H9 (cell line): ENCODE measurements at regions not wholly inside any gene's neighbourhood (a gene's known extent, or its start where the extent isn't known, plus 50 kb on each side); places are given as distances from the start of the nearest gene placed in this dataset.

Source experiments
- DNase-seq: peaks from one replicate; pipeline ENCODE4 v3.0.0-alpha.2; 2017
- H2AFZ ChIP-seq: one replicate; pipeline ENCODE4 v1.6.1; 2013; ENCODE audit warnings: mild to moderate bottlenecking, low read length, control low read depth, moderate library complexity
- H2AK5ac ChIP-seq: 2 replicates; pipeline ENCODE4 v1.6.1; 2013; ENCODE audit warnings: low read length, control low read depth, mixed read lengths; ENCODE audit not compliant: insufficient read length
- H2BK120ac ChIP-seq: one replicate; pipeline ENCODE4 v1.6.1; 2013; ENCODE audit warnings: low read depth, mild to moderate bottlenecking, low read length, control low read depth, inconsistent platforms; ENCODE audit not compliant: poor library complexity, severe bottlenecking
- H2BK12ac ChIP-seq: 2 replicates; pipeline ENCODE4 v1.6.1; 2013; ENCODE audit warnings: low read length, control low read depth, mixed read lengths, low read depth; ENCODE audit not compliant: insufficient read length
- H2BK15ac ChIP-seq: 2 replicates; pipeline ENCODE4 v1.6.1; 2013; ENCODE audit warnings: low read depth, low read length, control low read depth
- H2BK20ac ChIP-seq: one replicate; pipeline ENCODE4 v1.6.1; 2013; ENCODE audit warnings: low read depth, mild to moderate bottlenecking, low read length, control low read depth, inconsistent platforms; ENCODE audit not compliant: poor library complexity, severe bottlenecking
- H2BK5ac ChIP-seq: 2 replicates; pipeline ENCODE4 v1.6.1; 2013; ENCODE audit warnings: low read length, control low read depth, mixed read lengths; ENCODE audit not compliant: insufficient read length
- H3K14ac ChIP-seq: 2 replicates; pipeline ENCODE4 v1.6.1; 2013; ENCODE audit warnings: low read length, control low read depth; ENCODE audit not compliant: insufficient read depth
- H3K18ac ChIP-seq: 2 replicates; pipeline ENCODE4 v1.6.1; 2013; ENCODE audit warnings: low read depth, mild to moderate bottlenecking, mixed read lengths, low read length, control low read depth; ENCODE audit not compliant: insufficient read length
- H3K23ac ChIP-seq: 2 replicates; pipeline ENCODE4 v1.6.1; 2013; ENCODE audit warnings: low read length, control low read depth, mixed read lengths, low read depth; ENCODE audit not compliant: insufficient read length
- H3K23me2 ChIP-seq: 2 replicates; pipeline ENCODE4 v1.6.1; 2013; ENCODE audit warnings: low read depth, mild to moderate bottlenecking, mixed read lengths, low read length, control low read depth; ENCODE audit not compliant: insufficient read length, poor library complexity, severe bottlenecking
- H3K27ac ChIP-seq: 2 replicates; pipeline ENCODE4 v1.5.1; 2013; ENCODE audit warnings: low read length, control low read depth, mixed read lengths, low read depth; ENCODE audit not compliant: insufficient read length
- H3K27me3 ChIP-seq: 2 replicates; pipeline ENCODE4 v1.6.1; 2013; ENCODE audit warnings: low read length, control low read depth, inconsistent platforms; ENCODE audit not compliant: insufficient read depth
- H3K4ac ChIP-seq: 2 replicates; pipeline ENCODE4 v1.6.1; 2013; ENCODE audit warnings: low read depth, mild to moderate bottlenecking, control low read depth, inconsistent platforms, low read length, moderate library complexity
- H3K4me1 ChIP-seq: 2 replicates; pipeline ENCODE4 v1.6.1; 2013; ENCODE audit warnings: low read length, control low read depth, inconsistent platforms; ENCODE audit not compliant: insufficient read depth
- H3K4me2 ChIP-seq: 2 replicates; pipeline ENCODE4 v1.6.1; 2013; ENCODE audit warnings: low read length, control low read depth, mixed read lengths; ENCODE audit not compliant: insufficient read length, insufficient read depth
- H3K56ac ChIP-seq: 2 replicates; pipeline ENCODE4 v1.6.1; 2013; ENCODE audit warnings: low read depth, mild to moderate bottlenecking, mixed read lengths, low read length, control low read depth; ENCODE audit not compliant: insufficient read length
- H3K79me1 ChIP-seq: 2 replicates; pipeline ENCODE4 v1.6.1; 2013; ENCODE audit warnings: low read depth, mild to moderate bottlenecking, moderate library complexity, low read length, control low read depth, inconsistent platforms; ENCODE audit not compliant: insufficient read depth, poor library complexity, severe bottlenecking
- H3K79me2 ChIP-seq: 2 replicates; pipeline ENCODE4 v1.6.1; 2013; ENCODE audit warnings: low read length, control low read depth, inconsistent platforms; ENCODE audit not compliant: insufficient read depth
- H3K9ac ChIP-seq: 2 replicates; pipeline ENCODE4 v1.6.1; 2013; ENCODE audit warnings: low read length, control low read depth, mixed read lengths; ENCODE audit not compliant: insufficient read length; ENCODE audit errors: extremely low read depth
- H3K9me3 ChIP-seq: one replicate; pipeline ENCODE4 v1.6.1; 2013; ENCODE audit warnings: low read depth, low read length, inconsistent platforms; ENCODE audit not compliant: control insufficient read depth
- H3T11ph ChIP-seq: one replicate; pipeline ENCODE4 v1.6.1; 2013; ENCODE audit warnings: mild to moderate bottlenecking, low read length, control low read depth, inconsistent platforms
- H4K20me1 ChIP-seq: one replicate; pipeline ENCODE4 v1.6.1; 2013; ENCODE audit not compliant: control insufficient read depth, insufficient read length, insufficient read depth
- H4K5ac ChIP-seq: 2 replicates; pipeline ENCODE4 v1.6.1; 2013; ENCODE audit warnings: low read depth, mild to moderate bottlenecking, mixed read lengths, low read length, control low read depth; ENCODE audit not compliant: insufficient read length
- H4K8ac ChIP-seq: replicated peaks from 2 replicates; pipeline ENCODE4 v1.6.1; 2013; ENCODE audit warnings: low read length, control low read depth, mixed read lengths, low read depth; ENCODE audit not compliant: insufficient read length
- H4K91ac ChIP-seq: 2 replicates; pipeline ENCODE4 v1.6.1; 2013; ENCODE audit warnings: low read depth, mild to moderate bottlenecking, moderate library complexity, mixed read lengths, low read length, control low read depth; ENCODE audit not compliant: insufficient read length
- H3K27ac Mint-ChIP-seq, 3 experiments: 2 replicates in 2 of 3; 3 replicates in 1 of 3; pipeline ENCODE4 v1.8.0; 2020 to 2021; ENCODE audit warnings: mixed read lengths in 3 of 3, mild to moderate bottlenecking in 1 of 3, moderate library complexity in 1 of 3
- H3K27me3 Mint-ChIP-seq: 2 replicates; pipeline ENCODE4 v1.8.0; 2021; ENCODE audit warnings: low read depth, mild to moderate bottlenecking, moderate library complexity, mixed read lengths
- H3K36me3 Mint-ChIP-seq, 3 experiments: 2 replicates in 2 of 3; 3 replicates in 1 of 3; pipeline ENCODE4 v1.8.0; 2020 to 2021; ENCODE audit warnings: low read depth in 3 of 3, mixed read lengths in 3 of 3; ENCODE audit not compliant: insufficient read depth in 1 of 3
- H3K4me1 Mint-ChIP-seq, 2 experiments: 2 replicates each; pipeline ENCODE4 v1.8.0; 2020; ENCODE audit warnings: mixed read lengths in 2 of 2
- H3K4me3 Mint-ChIP-seq, 2 experiments: 2 replicates in 1 of 2; 3 replicates in 1 of 2; pipeline ENCODE4 v1.8.0; 2020 to 2021; ENCODE audit warnings: mild to moderate bottlenecking in 2 of 2, mixed read lengths in 2 of 2, moderate library complexity in 1 of 2
- H3K9me3 Mint-ChIP-seq, 2 experiments: 2 replicates in 1 of 2; 3 replicates in 1 of 2; pipeline ENCODE4 v1.8.0; 2020; ENCODE audit warnings: mild to moderate bottlenecking in 2 of 2, mixed read lengths in 2 of 2, moderate library complexity in 1 of 2
- CTCF ChIP-seq: fragments of 200-600 bp; sonication (generic); conservative IDR thresholded peaks from 3 replicates; pipeline ENCODE4 v1.8.0; 2021; ENCODE audit warnings: antibody characterized with exemption, mild to moderate bottlenecking
- WGBS: extraction: QIAGEN DNeasy Blood & Tissue Kit; methylation state at CpG from one replicate; pipeline ENCODE4 v1.1.7; 2013; ENCODE audit warnings: missing lambda C conversion rate, low lambda C conversion rate, mixed read lengths; ENCODE audit not compliant: insufficient read length; ENCODE audit errors: extremely low coverage; 5-methylcytosine and 5-hydroxymethylcytosine counted together

DNA sequence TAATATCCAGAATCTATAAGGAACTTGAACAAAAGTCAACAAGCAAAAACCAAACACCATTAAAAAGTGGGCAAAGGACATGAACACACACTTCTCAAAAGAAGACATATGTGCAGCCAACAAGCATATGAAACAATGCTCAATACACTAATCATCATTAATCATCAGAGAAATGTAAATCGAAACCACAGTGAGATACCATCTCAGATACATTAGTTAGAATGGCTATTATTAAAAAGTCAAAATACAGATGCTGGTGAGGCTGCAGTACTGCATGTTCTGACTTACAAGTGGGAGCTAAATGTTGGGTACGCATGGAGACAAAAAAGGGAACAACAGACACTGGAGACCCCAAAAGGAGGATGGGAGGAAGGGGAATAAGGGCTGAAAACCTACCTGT is 67.1 kb downstream of the BLTP3B start:
- H3K9me3 Mint-ChIP-seq = peaks cover 22 to 28% of the 10 kb centered on the region in 2 experiments
- H3K79me1 ChIP-seq = no peaks in the 10 kb centered on the region
- no peak for TF ChIP-seq CTCF
- H3K27ac Mint-ChIP-seq = no peak overlapping the region
- H2BK20ac ChIP-seq = no peak overlapping the region
- H3K9ac ChIP-seq = no peak overlapping the region
- no CpG with 5 or more reads among the region's 2 CpGs for WGBS
- H3K27me3 ChIP-seq = no peaks in the 10 kb centered on the region
- no peak overlapping the region for H2AK5ac ChIP-seq
- no peaks in the 10 kb centered on the region for H3K23me2 ChIP-seq
- H2BK5ac ChIP-seq = no peak overlapping the region
- H3K4ac ChIP-seq = no peak overlapping the region
- H3K9me3 ChIP-seq = peaks cover 15% of the 10 kb centered on the region
- H3K4me1 Mint-ChIP-seq = peaks cover 4% of the 10 kb centered on the region in 2 experiments; a peak in 3 of 4 replicates
- no peak overlapping the region for H3K18ac ChIP-seq
- peaks cover 28 to 43% (median 41%) of the 10 kb centered on the region in 3 experiments for H3K36me3 Mint-ChIP-seq
- no peak overlapping the region for H3K56ac ChIP-seq
- H3K79me2 ChIP-seq = no peaks in the 10 kb centered on the region
- H2AFZ ChIP-seq = no peak overlapping the region
- H4K20me1 ChIP-seq = no peaks in the 10 kb centered on the region
- H2BK12ac ChIP-seq = no peak overlapping the region
- no peaks in the 10 kb centered on the region; the same call in 1 of the 2 replicates for H3K27me3 Mint-ChIP-seq
- H2BK120ac ChIP-seq = no peak overlapping the region
- H3T11ph ChIP-seq = no peak overlapping the region
- no peak overlapping the region for H3K14ac ChIP-seq
- H4K91ac ChIP-seq = no peak overlapping the region
- H3K4me2 ChIP-seq = no peak overlapping the region
- H4K5ac ChIP-seq = no peak overlapping the region
- H3K4me3 Mint-ChIP-seq = no peak overlapping the region
- no peak overlapping the region for H4K8ac ChIP-seq
- H3K23ac ChIP-seq = no peak overlapping the region
- no peak overlapping the region for H2BK15ac ChIP-seq
- H3K4me1 ChIP-seq = no peaks in the 10 kb centered on the region
- DNase-seq = no peak
- no peak overlapping the region for H3K27ac ChIP-seq
